DOHH2 (cell line): ENCODE measurements at regions not wholly inside any gene's neighbourhood (a gene's known extent, or its start where the extent isn't known, plus 50 kb on each side); places are given as distances from the start of the nearest gene placed in this dataset.

Experiments used
- CTCF ChIP-seq: fragments of 200-600 bp; sonication (generic); IDR thresholded peaks from one replicate; pipeline ENCODE4 v1.5.1; 2014; ENCODE audit warnings: antibody characterized with exemption, mild to moderate bottlenecking, low read depth, low read length; ENCODE audit not compliant: poor library complexity, severe bottlenecking
- EZH2phosphoT487 ChIP-seq: fragments of 200-600 bp; sonication (generic); IDR thresholded peaks from 2 replicates; pipeline ENCODE4 v1.6.1; 2017; ENCODE audit warnings: borderline replicate concordance, mild to moderate bottlenecking, antibody characterized with exemption, low read length, moderate library complexity, mixed read lengths

GRCh38 chr7:33820206-33820605, 85.1 kb upstream of the BMPER start:
- TF ChIP-seq EZH2phosphoT487 (no peak), CTCF (no peak)
